GM21423 (cell line): ENCODE measurements at regions not wholly inside any gene's neighbourhood (a gene's known extent, or its start where the extent isn't known, plus 50 kb on each side); places are given as distances from the start of the nearest gene placed in this dataset.
"Not testable (repeated sequence)": the region's sequence is repeated elsewhere in the genome, so short reads cannot be mapped to it uniquely, and the experiment has no call there.

ENCODE experiments used
- ATAC-seq: cut with Tn5 transposase; IDR thresholded peaks from one replicate; pipeline ENCODE4 v1.9.1; 2021; ENCODE audit warnings: mild to moderate bottlenecking, moderate library complexity; ENCODE audit not compliant: unreplicated experiment

DNA sequence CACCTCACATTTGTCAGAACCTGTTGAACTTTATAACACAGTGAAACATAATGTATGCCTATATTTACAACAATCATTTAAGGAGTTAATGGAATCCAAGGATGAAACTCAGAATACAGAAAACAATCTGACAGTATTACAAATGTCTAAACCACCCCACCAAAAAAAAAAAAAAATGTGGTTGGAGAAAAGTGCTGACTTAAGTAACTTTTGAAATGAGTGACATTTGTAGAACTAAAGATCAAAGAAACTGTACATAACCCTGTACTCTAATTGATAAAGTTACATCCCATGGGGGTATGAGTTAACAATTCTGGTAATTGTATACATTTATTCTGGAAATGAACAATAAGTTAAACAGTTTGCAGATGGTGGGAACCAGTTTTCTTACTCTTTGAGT, 372.1 kb upstream of the TMEFF2 start:
- ATAC-seq, result no peak

DNA sequence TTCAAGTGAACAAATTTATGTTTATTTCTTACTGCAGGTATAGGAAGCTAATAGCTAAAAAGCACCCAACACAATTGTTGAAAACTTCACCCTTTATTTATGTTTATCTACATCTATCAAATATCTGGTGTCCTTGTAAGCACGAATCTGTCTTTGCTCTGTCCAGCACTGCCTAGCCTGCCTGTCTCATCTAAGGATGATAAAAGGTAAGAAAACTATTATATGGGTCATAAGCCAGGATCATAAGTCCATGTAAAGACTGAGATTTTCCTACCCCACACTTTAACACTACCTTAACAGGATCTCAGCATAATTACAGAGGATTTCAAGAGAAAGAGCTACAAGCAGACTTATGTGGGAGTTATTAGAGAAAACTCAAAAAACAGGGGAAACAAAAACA, 365.6 kb upstream of the TMEFF2 start:
- no peak for ATAC-seq

DNA sequence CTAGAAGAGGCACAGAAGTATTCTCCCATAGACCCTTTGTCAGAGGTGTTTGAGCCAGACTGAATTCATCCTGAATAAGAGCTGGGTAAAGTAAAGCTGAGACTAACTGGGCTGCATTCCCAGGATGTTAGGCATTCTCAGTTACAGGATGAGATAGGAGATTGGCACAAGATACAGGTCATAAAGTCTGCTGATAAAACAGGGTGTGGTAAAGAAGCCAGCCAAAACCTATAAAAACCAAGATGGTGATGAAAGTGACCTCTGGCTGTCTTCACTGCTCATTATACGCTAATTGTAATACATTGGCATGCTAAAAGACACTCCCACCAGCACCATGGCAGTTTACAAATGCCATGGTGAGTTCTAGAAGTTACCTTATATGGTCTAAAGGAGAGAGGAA, 364.9 kb upstream of the TMEFF2 start:
- ATAC-seq, result no peak

DNA sequence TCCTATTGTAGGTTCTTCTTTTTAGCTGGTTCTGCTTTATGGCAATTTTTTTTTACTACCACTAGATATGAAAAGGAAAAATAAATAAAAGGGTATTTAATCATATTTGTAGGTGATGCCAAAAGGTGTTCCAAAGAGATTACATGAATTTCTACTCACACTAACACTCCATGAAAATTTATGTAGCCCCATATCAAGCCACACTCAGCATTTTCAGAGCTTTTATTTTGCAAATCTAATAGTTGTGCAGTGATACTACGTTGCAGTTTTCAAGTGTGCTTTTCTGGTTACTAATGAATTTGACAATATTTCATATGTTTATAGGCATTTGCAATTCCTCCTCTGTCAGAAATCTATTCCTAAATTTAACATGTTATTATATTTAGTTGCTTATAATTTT, 363.9 kb upstream of the TMEFF2 start:
- no peak for ATAC-seq

DNA sequence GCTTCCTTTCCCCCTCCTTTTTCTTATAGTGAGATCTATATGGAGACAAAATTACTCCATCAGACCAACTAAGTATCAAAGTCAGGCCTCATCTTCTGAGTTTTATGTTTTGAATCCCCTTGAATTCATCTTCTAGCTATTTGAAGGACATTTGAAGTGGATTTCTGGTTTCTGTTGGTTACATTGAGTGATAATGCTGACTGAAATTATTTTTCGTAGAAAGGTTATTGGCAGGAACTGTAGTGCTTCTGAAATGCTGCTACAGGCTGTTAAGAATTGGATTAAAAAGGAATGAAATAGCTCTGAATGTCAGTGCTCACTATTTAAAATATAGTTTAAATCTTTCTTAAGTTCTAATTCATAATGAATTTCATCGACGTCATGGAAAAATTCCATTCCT, 361.0 kb upstream of the TMEFF2 start:
- ATAC-seq, result no peak

DNA sequence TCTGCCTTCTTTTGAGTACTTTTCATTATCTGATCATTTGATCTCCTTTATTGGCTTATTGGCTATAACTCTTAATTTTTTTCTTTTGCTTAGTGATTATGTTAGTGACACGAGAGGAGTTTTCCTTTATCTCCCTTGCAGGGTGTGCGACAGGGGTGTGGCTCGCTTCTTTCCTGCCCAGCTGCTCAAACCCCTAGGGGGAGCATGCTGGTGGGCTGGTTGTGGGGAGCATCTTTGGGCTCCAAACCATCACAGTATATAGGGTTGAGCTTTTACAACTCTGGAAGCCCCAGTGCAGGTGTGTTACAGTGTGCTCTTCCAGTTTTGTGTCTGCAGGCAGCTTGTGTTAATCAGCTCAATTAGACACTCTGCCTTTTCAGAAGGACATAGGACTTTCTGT, 357.0 kb upstream of the TMEFF2 start:
- ATAC-seq, result no peak

DNA sequence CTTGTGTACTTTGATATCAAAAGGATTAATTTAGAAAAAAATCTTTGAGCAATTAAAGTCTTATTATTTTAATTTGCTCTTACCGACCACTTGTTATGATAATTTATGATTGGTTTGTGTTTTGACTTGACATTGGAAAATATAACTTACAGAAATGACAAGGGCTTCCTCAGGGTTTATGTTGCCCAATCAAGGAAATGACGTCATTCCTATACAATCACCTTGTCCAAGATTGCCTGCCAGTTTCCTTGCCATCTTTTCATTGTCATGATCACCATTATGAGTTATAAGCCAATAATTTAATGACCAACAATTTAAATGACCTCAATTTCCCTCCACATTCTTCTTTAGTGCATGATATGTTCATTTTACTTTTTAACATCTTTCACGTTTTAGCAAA, 351.8 kb upstream of the TMEFF2 start:
- ATAC-seq, result no peak

DNA sequence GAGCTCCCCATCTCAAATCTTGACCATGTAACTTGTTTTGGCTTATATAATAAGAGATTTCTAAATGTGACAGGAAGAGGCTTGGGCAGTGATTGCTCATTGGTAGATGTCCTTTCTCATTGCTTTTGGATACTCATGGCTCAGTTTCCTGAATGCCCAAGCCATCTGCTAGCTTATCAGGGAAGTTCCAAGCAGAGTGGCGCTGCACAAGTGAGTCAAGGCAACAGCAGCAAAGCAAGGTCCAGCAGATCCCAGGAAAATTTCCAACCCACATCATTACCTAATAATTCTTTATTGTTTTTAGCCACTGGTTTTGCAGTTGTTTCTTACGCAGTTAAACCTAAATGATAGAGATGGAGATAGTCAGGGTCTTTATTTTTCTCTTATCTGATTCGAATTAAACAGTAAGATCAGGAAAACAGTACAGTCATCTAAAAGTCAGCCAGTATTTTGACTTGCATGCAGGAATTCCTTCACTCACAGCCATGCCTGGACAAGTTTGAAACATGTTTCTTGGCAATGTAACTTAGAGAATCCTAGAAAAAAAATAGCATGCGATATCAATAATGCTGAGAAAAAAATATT, 349.7 kb upstream of the TMEFF2 start:
- no peak for ATAC-seq

DNA sequence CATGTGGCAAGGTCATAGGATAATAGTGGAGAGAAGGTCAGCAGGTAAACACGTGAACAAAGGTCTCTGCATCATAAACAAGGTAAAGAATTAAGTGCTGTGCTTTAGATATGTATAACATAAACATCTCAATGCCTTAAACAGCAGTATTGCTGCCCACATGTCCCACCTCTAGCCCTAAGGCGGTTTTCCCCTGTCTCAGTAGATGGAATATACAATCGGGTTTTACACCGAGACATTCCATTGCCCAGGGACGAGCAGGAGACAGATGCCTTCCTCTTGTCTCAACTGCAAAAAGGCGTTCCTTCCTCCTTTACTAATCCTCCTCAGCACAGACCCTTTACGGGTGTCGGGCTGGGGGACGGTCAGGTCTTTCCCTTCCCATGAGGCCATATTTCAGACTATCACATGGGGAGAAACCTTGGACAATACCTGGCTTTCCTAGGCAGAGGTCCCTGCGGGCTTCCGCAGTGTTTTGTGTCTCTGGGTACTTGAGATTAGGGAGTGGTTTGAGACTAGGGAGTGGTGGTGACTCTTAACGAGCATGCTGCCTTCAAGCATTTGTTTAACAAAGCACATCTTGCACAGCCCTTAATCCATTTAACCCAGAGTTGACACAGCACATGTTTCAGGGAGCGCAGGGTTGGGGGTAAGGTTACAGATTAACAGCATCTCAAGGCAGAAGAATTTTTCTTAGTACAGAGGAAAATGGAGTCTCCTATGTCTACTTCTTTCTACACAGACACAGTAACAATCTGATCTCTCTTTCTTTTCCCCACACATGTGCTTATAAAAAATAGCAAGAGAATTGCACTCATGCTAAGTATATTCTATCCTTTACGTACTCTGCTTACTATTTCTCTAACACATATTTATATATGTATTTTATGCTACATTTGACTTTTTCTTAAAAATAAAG, 347.7 kb upstream of the TMEFF2 start:
- ATAC-seq, result not testable (repeated sequence)

DNA sequence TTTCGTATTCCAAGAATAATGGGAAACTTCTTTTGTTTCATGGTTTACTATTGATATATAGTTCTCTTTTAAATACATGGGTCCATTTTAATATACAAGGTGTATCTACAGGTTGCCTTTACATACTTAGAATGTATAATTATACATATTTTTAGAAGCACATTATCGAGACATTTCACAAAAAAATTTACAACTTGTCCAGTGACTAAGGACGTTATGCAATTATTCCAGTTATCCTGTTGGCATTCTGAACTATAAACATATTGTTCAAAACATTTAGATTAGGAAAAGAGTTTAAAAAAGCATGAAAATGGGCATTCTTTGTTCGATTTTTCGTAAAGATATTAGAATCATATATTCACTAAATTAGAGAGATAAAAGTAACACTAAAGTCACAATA, 344.6 kb upstream of the TMEFF2 start:
- ATAC-seq, result no peak

DNA sequence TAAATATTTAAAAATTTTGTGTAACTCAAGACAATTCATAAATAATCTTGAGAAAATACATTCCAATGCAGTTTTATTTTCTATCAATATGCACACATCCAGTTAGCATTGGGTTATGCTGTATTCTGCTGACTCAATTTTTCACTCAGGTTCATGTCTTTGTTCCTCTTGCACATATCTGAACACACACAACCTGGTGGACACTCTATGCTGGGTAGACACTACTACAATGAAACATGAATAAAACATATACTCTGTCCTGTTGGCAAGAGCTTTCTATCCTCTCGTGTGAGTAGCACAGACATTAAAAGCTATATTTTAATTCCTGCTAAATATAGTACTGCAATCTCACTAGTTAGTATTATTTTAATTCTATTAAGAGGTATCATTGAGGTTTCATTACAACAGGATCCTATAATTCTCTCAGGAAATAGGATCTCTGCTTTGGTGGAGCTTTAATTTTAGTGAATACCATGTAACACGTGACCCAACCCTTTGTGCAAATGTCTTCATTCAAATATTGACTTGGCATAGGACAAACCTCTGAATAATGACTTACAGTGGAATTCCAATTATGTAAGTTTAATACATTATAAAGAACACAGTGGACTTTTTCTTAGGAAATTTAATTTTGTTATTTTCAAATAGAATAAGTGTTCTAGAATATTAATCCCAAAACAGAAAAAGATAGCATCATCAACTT, 342.3 kb upstream of the TMEFF2 start:
- ATAC-seq, result no peak

DNA sequence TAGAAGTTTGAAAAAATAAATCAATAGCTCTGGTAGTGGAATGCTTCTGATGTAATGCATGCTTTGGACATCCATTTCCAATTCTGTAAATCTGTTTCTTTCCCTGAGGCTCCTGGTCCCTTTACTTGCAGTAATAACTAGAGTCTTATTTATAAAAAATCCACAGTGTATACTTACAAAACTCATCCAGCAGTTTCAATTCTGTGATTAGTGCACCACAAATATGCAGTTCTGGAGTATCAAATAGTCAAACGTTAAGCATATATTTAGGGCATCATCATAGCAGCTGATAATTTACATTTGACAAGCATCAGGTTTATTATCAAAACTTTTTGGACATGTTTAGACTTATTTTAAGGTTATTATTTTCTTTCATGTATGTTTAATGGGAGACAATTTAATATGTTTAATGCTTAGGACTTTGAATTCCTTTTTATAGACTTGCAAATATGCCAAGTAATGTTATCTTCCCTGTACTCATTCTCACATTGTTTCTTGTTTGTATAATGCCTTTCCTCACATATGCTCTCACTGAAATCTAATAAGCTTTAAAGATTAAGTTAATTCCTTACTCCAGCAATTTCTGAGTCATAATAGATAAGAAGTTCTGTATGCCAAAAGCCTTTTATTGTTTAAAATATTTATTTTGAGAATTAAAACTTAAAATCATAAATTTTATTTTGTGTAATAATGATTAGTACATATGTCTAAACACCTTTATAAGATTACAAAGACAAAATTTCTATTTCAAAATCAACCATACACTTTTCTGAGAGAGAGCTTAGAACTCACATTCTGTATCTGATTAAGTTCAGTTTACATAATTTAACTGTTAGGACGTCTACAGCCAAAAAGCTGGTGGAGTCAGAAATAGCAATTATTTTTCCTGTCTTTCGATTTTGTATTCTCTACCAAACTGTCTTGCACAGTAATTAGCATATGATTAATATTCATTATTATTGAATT, 341.5 kb upstream of the TMEFF2 start:
- no peak for ATAC-seq

DNA sequence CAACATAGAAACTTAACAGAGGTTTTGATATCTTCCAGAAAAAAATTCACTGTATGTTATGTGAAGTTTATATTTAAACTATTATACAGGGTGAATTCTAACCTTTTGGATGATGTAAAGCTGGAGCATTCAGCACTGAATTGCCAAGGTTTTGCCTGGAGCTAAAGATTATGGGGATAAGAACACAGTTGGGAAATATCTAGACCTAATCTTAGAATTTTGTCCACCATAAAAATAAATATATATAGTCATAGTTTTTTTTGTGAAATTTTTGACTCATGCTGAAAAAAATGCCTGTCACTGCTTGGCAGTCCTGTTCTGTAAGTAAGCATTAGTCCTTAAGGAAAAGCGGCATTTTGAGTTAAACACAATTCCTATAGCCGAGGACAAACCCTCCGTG, 339.3 kb upstream of the TMEFF2 start:
- ATAC-seq, result no peak

DNA sequence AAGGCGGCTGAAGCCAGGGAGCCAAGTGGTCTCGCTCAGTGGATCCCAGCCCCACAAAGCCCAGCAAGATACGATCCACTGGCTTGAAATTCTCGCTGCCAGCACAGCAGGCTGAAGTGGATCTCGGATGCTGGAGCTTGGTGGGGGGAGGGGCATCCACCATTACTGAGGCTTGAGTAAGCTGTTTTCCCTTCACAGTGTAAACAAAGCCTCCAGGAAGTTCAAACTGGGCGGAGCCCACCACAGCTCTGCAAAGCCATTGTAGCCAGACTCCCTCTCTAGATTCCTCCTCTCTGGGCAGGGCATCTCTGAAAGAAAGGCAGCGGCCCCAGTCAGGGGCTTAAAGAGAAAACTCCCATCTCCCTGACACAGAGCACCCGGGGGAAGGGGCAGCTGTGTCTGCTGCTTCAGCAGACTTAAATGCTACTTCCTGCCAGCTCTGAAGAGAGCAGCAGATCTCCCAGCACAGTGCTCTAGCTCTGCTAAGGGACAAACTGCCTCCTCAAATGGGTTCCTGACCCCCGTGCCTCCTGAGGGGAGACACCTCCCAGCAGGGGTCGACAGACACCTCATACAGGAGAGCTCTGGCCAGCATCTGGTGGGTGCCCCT, 330.0 kb upstream of the TMEFF2 start:
- not testable (repeated sequence) for ATAC-seq

DNA sequence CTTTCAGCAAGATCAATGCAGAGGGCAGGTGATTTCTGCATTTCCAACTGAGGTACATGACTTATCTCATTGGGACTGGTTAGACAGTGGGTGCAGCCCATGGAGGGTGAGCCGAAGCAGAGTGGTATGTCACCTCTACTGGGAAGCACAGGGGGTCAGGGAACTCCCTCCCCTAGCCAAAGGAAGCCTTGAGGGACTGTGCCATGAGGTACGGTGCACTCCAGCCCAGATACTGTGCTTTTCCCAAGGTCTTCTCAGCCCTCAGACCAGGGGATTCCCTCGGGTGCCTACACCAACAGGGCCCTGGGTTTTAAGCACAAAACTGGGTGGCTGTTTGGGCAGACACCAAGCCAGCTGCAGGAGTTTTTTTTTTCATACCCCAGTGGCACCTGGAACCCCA, 329.5 kb upstream of the TMEFF2 start:
- ATAC-seq, result not testable (repeated sequence)

DNA sequence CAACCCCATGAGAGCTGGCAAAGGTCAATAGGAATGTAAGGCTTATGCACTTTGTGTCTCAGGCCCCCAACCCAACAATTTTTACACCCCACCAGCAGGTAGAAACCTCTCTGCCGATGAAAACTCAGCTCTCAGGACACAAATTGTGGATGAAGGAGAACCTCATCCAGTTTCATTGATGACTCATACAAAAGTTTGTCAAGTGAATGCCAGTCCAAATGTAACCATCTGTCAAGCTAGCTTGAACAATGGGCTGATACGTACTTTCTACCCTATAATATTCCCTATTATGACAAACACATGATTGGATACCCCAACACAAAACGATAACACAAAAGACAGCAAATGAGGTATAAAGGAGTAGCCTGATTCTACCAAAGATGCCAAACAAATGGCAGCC, 321.2 kb upstream of the TMEFF2 start:
- no peak for ATAC-seq

DNA sequence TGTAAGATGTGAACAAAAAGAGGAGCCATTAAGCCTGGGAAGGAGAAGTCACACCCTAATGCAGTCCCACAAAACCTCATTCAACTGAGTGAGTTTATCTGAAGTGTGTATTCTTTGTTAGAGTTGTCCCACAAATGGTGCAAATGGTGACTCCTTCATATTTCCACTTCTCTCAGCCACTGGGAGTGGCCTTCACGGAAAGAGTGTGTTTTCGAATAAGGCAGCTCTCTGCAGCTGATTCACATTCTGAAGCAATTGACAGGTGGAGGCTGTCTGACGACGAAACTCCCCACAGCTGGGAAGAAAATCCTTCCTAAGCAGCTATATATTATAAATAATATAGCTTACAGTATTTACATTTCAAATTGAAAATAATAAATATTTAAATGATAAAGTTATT, 318.8 kb upstream of the TMEFF2 start:
- no peak for ATAC-seq

DNA sequence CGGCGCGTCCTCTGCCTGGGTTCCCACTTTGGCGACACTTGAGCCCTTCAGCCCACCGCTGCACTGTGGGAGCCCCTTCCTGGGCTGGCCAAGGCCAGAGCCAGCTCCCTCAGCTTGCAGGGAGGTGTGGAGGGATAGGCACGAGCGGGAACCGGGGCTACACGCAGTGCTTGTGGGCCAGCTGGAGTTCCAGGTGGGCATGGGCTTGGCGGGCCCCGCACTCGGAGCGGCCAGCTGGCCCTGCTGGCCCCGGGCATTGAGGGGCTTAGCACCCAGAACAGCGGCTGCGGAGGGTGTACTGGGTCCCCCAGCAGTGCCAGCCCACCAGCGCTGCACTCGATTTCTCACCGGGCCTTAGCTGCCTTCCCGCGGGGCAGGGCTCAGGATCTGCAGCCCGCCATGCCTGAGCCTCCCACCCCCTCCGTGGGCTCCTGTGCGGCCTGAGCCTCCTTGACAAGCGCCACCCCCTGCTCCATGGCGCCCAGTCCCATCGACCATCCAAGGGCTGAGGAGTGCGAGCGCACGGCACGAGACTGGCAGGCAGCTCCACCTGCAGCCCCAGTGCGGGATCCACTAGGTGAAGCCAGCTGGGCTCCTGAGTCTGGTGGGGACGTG, 313.2 kb upstream of the TMEFF2 start:
- not testable (repeated sequence) for ATAC-seq

DNA sequence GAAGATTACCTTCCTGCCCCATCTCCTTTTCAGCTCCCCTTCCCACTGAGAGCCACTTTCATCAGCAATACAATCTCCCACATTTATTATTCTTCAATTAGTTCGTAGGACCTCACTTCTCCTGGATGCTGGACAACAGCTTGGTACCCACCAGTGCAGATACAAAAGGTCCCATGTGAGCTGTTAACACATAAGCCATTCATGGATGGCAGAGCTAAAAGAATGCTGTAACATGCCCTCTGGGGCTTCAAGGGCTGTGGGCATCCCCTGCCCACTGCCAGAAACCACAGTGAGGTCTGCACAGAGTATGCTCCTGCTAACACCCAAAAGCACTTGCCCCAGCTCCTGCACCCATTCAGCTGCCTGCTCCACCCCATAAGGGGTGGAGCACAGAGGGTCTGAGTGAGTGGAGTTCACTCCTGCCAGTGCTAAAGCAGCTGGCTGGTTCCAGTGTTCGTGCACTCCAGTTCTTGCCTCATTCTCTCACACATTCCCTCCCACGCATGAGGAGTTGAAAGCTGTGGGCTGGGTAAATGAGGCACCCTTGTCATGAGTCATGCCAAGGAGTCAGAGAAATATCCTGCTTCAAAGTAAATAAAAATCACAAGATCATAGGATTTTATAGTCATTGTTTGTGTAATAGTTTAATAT, 305.9 kb upstream of the TMEFF2 start:
- ATAC-seq, result peak; percentile 81
